ENCODE measurements at regions not wholly inside any gene's neighbourhood (a gene's known extent, or its start where the extent isn't known, plus 50 kb on each side); places are given as distances from the start of the nearest gene placed in this dataset.
A peak's percentile ranks its signal among the peaks of the same experiment; 100 is the strongest.

DNA sequence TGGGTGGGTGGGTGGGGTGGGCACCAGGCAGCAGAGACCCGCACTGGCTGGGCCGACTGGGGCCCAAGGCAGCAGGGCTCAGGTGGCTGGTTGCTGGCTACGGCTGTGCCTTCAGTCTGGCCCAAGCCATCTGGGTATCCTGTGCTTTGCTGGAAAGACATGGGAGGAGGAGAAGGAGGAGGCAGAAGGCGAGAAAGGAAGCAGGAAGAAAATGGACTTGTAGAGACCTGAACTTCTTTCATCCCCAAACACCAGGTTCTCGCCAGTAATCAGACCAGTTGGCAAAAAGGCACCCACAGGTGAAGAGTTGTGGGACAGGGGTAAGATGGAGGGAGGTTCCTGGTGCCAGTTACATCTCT is 78.8 kb downstream of the IGLL1 start:
- CTCF ChIA-PET: no interaction called here
- Histone ChIP-seq H3K27ac (ENCODE audit: extremely low read depth, low read depth, low read length) (no peak overlapping the region), H3K36me3 (ENCODE audit: control insufficient read depth in 2 of 2, insufficient read depth in 1 of 2, low read length in 2 of 2) (no peaks in the 10 kb centered on the region), H3K4me3 (ENCODE audit: low read depth, low read length) (no peak overlapping the region), H3K4me1 (ENCODE audit: control insufficient read depth, insufficient read depth, low read length) (no peaks in the 10 kb centered on the region), H3K9me3 (ENCODE audit: control insufficient read depth, insufficient read depth, low read depth, low read length) (no peaks in the 10 kb centered on the region)
- POLR2A ChIA-PET: interaction anchor here (0.7 kb wide), 1 partner anchor 274 kb away, joined by 4 read pairs; no protein-coding TSS in a partner anchor
- TF ChIP-seq ZNF280D (tag by site-specific recombination; IDR thresholded peaks at IDR 0.05): no peak
- no peak for TF ChIP-seq ZNF776 (tag by site-specific recombination; IDR thresholded peaks at IDR 0.05; ENCODE audit: borderline replicate concordance)
- TF ChIP-seq ZNF639 (tag by site-specific recombination; IDR thresholded peaks at IDR 0.05): no peak
- no peak for TF ChIP-seq KLF9 (tag by site-specific recombination; IDR thresholded peaks at IDR 0.05; ENCODE audit: low read depth)
- TF ChIP-seq ZNF600 (tag by site-specific recombination; IDR thresholded peaks at IDR 0.05): no peak
- TF ChIP-seq, protein P1, sequence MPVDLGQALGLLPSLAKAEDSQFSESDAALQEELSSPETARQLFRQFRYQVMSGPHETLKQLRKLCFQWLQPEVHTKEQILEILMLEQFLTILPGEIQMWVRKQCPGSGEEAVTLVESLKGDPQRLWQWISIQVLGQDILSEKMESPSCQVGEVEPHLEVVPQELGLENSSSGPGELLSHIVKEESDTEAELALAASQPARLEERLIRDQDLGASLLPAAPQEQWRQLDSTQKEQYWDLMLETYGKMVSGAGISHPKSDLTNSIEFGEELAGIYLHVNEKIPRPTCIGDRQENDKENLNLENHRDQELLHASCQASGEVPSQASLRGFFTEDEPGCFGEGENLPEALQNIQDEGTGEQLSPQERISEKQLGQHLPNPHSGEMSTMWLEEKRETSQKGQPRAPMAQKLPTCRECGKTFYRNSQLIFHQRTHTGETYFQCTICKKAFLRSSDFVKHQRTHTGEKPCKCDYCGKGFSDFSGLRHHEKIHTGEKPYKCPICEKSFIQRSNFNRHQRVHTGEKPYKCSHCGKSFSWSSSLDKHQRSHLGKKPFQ (tag by site-specific recombination; IDR thresholded peaks at IDR 0.05): no peak
- TF ChIP-seq ZNF623 (tag by site-specific recombination; IDR thresholded peaks at IDR 0.05): no peak
- no peak for TF ChIP-seq IKZF3 (tag by site-specific recombination; IDR thresholded peaks at IDR 0.05)
- TF ChIP-seq TCF7L2 (IDR thresholded peaks at IDR 0.05; ENCODE audit: borderline replicate concordance, low read depth, low read length): no peak
- TF ChIP-seq ZFP69B (tag by site-specific recombination; IDR thresholded peaks at IDR 0.05): no peak
- no peak for TF ChIP-seq ZNF350 (tag by site-specific recombination; IDR thresholded peaks at IDR 0.05)
- no peak for TF ChIP-seq GLI2 (tag by site-specific recombination; IDR thresholded peaks at IDR 0.05; ENCODE audit: borderline replicate concordance, low read depth)
- TF ChIP-seq HOXD13 (CRISPR knock-in tag; IDR thresholded peaks at IDR 0.05; ENCODE audit: borderline replicate concordance): no peak
- TF ChIP-seq RBAK (tag by site-specific recombination; IDR thresholded peaks at IDR 0.05): no peak
- no peak for TF ChIP-seq SP7 (tag by site-specific recombination; IDR thresholded peaks at IDR 0.05)
- no peak for TF ChIP-seq MEIS1 (CRISPR knock-in tag; IDR thresholded peaks at IDR 0.05; ENCODE audit: borderline replicate concordance)
- TF ChIP-seq, protein P2, sequence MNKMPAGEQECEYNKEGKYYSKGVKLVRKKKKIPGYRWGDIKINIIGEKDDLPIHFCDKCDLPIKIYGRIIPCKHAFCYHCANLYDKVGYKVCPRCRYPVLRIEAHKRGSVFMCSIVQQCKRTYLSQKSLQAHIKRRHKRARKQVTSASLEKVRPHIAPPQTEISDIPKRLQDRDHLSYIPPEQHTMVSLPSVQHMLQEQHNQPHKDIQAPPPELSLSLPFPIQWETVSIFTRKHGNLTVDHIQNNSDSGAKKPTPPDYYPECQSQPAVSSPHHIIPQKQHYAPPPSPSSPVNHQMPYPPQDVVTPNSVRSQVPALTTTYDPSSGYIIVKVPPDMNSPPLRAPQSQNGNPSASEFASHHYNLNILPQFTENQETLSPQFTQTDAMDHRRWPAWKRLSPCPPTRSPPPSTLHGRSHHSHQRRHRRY (tag by site-specific recombination; IDR thresholded peaks at IDR 0.05): no peak

DNA sequence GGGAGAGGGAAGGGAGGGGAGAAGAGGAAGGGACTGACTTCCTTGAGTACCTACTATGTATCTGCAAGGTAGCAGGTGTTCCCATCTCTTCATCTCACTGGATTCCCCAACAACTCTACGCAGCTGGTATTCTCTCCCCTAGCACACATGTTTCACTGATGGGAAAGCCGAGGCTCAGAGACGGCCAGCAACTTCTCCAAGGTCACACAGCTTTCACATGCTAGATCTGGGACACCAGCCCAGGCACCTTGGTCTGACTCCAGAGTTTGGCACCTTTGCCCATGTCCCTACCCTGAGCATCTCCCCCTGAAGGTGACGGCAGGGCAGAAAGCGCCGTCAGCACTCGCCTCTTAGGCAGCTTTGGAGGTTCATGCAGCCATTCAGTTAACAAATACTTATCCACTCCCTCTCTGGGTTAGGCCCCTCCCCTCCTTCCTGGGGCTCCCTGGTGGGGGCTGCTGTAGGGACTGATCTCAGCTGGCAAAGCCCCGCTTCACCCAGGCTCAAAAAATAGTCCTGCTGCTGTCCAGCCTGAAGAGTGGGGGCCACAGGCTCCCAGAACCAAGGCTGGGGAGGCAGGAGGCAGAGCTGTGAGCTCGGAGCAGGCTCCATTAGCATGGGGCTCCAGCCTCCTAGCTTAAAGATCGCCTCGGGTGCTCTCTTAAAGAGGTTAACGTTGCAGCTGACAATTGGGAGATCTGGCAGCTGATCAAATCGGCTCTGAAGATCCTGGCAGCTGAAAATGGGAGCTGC is 79.4 kb downstream of the IGLL1 start:
- H3K4me1 ChIP-seq (ENCODE audit: control insufficient read depth, insufficient read depth, low read length): no peaks in the 10 kb centered on the region
- H3K9me3 ChIP-seq (ENCODE audit: control insufficient read depth, insufficient read depth, low read depth, low read length): no peaks in the 10 kb centered on the region
- H3K4me3 ChIP-seq (ENCODE audit: low read depth, low read length): no peak overlapping the region
- no peak overlapping the region for H3K27ac ChIP-seq (ENCODE audit: extremely low read depth, low read depth, low read length)
- H3K36me3 ChIP-seq (ENCODE audit: control insufficient read depth in 2 of 2, insufficient read depth in 1 of 2, low read length in 2 of 2): no peaks in the 10 kb centered on the region
- ChIA-PET CTCF (no interaction called here), POLR2A (interaction anchor here (0.7 kb wide), 1 partner anchor 274 kb away, joined by 4 read pairs; no protein-coding TSS in a partner anchor)
- TF ChIP-seq ZNF747 (tag by site-specific recombination; IDR thresholded peaks at IDR 0.05) (no peak), ZBTB17 (tag by site-specific recombination; IDR thresholded peaks at IDR 0.05) (no peak), WT1 (tag by site-specific recombination; IDR thresholded peaks at IDR 0.05) (no peak), ZNF660 (tag by site-specific recombination; IDR thresholded peaks at IDR 0.05) (no peak), REST (tag by site-specific recombination; IDR thresholded peaks at IDR 0.05) (0 out of 2 replicates have a peak, but pooled peaks have one; percentile 25), ZNF768 (tag by site-specific recombination; IDR thresholded peaks at IDR 0.05) (peak; percentile 67)

All from HEK293 (cell line).